SIG-M5 (cell line): ENCODE measurements at regions not wholly inside any gene's neighbourhood (a gene's known extent, or its start where the extent isn't known, plus 50 kb on each side); places are given as distances from the start of the nearest gene placed in this dataset.
"Not testable (repeated sequence)": the region's sequence is repeated elsewhere in the genome, so short reads cannot be mapped to it uniquely, and the experiment has no call there.

Experiments used
- DNase-seq: peaks from one replicate; lab custom pipeline; 2025; lab: John Stamatoyannopoulos, UW

- DNase-seq: no peak
Measured at GRCh38 chr4:156312261-156312847, 358.7 kb upstream of the CTSO start.

- no peak for DNase-seq
Measured at GRCh38 chr4:156309031-156309430, 355.4 kb upstream of the CTSO start.

DNA sequence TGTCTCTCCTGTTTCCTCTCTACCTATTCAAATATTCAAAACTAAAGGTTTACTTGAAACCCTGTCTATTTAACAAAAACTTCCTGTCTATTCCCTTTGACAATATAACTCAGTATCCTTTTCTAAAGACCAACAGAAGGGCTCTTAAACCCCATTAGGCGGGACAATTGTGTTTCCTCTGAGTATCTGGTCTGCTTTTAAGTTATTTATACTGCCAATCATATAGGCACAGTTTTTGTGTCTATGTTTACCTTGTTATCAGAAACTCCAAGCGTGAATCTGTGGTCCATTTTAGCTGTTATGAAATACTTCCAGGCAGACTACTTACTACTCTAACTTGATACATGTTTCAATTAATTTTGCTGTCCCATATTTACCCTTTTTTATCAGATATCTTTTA is 350.0 kb upstream of the CTSO start:
- DNase-seq: no peak

DNA sequence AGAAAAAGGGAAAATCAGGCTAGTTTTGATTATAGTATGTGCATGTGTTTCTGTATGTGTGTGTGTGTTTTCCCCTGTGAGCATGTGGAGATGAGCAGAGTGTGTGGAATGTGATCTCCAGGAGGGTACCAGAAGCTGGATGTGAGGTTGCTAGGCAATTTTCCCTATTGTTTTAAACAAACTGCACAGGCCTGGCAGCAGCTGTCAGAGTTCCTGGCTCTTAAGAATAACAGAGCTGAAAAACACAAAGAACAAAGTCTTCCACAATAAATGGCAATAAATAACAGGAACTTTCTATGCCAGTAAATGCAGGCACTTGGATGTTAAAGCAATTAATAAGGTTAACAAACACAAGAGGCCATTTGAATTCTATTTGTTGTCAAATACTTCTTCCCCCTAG is 344.6 kb upstream of the CTSO start:
- no peak for DNase-seq

DNA sequence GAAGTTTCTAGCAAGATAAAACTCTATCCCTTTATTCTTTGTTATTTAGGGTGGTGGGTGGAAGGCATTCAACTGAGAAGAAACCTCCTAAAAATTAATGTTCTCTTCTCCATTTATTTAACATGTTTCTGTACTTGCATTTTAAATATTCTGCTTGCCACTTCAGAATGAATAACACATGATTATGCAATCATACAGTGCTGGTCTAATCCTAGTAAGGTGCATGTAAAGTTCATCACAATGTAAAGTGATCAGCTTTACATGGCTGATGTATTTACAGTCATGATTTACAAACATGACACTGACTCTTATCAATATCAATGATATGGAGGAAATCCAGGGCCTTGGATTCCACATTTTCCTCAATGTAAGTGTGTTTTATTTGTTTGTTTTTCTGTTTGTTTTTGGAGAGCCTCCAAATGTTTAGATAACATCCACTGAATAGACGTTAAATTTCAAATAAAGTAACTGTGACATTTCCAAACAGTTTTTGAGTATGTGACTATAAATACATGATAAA is 342.1 kb upstream of the CTSO start:
- no peak for DNase-seq

GRCh38 chr4:156294577-156294976 is 340.9 kb upstream of the CTSO start:
- no peak for DNase-seq

DNA sequence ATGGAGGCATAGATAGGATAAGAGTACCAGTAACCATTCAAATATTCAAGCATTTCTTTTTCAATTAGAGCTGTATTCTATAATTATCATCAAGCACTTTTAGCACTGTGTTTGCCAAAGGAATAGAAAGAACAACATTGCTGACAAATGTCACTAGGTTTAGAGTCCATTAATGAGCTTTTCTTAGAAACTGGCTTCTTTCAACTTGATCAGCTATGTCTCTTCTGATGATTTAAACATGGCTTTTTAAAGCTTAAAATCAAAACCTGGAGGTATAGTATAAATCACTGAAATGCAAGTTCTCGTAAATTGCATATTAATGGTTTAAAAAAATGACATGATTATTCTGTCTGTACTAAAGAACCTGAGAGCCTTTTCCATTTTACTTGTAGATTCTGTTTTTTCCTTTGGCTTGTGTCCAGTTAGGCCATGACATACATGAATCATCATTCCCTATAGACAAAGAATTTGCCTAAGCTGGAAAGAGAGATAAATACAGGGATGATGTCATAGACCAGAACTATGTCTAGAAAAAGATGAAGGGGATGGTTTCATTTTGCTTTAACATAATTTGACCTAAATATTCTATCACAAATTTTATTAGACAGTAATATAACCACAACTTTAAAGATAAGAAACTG is 340.1 kb upstream of the CTSO start:
- no peak for DNase-seq

DNA sequence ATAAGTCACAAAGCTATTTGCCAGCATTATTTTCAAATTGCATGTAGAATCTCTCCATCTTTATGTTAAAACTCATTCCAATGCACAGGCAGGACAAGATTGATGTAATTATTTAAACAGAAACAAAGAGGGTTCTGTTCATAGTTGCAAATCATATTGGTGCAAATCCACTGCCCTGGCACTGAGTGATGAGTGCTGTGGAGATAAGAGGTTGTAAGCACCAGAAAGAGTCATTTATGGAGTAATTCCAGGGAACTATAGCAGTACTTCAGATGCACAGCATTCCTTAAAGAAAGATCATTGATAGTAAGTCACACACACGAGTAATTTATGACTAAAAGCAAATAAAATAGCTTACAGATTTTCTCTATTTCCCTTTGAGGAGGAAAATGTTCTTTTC is 337.7 kb upstream of the CTSO start:
- DNase-seq: no peak

GRCh38 chr4:156290811-156291210 is 337.1 kb upstream of the CTSO start:
- DNase-seq: no peak

GRCh38 chr4:156290026-156290425 is 336.4 kb upstream of the CTSO start:
- not testable (repeated sequence) for DNase-seq

- DNase-seq: no peak
Measured at GRCh38 chr4:156280686-156281085, 327.0 kb upstream of the CTSO start.

GRCh38 chr4:156265407-156265806 is 311.7 kb upstream of the CTSO start:
- DNase-seq: no peak

DNA sequence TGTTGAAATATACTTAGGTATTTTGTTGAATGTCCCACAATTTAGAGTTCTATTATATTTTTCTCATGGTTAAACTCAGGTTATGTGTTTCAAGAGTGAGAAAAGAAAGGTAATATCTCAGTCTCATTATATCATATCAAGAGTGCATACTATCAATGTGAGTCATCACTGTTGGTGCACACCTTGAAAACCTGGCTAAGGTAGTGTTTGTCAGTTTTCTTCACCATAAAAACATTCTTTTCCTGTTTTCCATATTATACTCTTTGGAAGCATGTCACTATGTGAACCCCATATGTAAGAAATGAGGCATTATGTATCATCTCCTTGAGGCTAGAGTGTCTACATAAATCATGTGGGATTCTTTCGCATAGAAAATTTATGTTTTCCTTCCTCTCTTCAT is 307.6 kb upstream of the CTSO start:
- DNase-seq: no peak

DNA sequence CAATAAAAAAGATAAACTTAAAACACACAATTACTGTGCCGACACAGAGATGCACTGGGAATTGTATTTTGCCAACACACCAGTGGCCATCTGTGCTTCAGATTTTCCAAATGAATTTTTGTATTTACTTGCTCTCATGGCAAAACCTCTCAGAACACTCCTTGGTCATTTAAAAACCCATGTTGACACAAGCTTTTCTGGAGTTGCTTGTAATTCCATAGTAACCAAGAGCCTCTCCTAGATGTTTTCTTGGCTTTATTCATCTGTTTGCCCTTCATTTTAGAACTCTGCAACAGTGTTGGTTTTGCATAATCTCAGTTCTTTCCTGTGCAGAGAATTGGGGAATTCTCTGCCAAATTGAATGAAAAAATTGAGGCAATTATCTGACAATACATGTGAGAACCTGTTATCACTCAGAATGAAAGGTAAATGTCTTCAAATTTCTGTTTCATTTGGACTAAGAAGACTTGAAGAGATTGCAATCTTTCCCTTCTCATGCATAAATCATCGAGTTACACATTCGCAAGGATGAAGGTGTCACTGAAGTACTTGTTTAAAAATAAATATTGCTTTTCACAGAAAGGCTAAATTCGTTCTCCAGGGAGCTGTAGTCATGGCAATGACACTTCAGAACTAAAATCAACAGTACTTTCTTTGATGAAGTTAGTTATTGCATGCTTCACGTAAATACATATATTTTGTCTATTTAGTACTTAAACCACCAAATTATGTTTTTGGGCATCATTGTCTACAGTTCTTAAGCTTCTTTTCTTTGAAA is 301.8 kb upstream of the CTSO start:
- DNase-seq: no peak

- DNase-seq: no peak
Measured at GRCh38 chr4:156252358-156252921, 298.8 kb upstream of the CTSO start.

DNA sequence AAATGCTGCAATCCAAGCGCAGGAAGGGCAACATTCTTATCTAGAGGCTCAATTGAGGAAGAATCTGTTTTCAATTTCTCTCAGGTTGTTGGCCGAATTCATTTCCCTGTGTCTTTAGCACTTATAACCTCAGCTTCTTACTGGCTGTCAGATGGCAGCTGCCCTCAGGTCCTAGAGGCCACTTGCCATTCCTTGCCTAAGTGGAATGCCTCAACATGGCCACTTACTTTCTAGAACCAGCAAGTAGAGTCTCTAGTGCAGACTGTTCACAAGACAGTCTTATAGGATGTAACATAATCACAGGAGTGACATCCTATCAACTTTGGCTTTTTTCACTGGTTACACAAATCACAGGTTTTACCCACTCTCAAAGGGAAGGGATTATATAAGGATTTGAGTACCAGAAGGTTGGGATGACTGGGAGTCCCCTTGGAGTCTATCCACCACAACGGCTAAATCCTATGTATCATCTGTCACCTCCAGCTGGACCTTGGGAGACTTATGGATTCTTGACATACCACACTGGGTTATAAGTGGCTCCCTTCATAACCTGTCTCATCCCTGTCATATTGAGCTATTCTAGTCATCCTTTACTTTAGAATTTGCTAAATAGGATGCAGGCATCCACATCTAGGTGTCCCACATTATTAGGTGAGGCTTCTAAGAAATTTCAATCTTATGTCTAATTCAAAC is 297.9 kb upstream of the CTSO start:
- no peak for DNase-seq

DNA sequence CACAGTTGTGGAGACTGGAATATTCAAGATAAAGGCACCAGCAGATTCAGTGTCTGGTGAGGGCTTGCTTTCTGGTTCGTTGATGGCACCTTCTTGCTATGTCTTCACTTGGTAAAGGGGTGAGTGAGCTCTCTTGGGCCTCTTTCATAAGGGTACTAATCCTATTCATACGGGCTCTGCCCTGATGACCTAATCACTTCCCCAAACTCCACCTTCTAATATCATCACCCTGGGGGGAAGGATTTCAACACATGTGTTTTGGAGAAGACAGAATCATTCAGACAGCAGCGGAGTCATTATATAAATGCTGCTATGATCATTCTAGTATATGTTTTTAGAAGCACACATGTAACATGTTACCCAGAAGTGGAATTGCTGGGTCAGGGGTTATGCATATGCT is 295.3 kb upstream of the CTSO start:
- DNase-seq: no peak

DNA sequence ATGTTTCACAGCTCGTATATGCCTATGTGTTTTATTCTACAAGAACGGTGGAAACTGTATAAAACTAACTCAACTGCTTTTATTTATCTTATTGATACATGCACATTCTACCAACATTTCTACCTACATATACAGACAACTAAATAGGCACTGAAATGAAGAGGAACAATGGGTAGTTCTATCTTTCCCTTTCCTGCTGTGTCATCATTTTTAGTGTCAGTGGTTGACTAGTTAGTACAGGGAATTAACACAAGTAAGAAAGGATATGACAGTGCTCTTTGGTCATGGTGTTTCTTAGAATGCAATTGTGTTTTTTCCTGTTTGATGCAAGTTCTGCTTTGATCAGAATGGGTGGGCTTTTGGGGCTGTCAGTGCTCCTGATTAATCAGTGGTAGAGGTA is 293.8 kb upstream of the CTSO start:
- DNase-seq: no peak

GRCh38 chr4:156243015-156243414 is 289.3 kb upstream of the CTSO start:
- DNase-seq: no peak

GRCh38 chr4:156242390-156242789 is 288.7 kb upstream of the CTSO start:
- DNase-seq: no peak

GRCh38 chr4:156241896-156242295 is 288.2 kb upstream of the CTSO start:
- no peak for DNase-seq

- no peak for DNase-seq
Measured at GRCh38 chr4:156238171-156238570, 284.5 kb upstream of the CTSO start.
